K562 (cell line): ENCODE measurements at regions not wholly inside any gene's neighbourhood (a gene's known extent, or its start where the extent isn't known, plus 50 kb on each side); places are given as distances from the start of the nearest gene placed in this dataset.

ENCODE experiments used
- CUX1 ChIP-seq: fragments of 200-800 bp; sonication (Bioruptor generic); IDR thresholded peaks from 2 replicates; pipeline ENCODE4 v1.6.1; 2016; ENCODE audit warnings: missing genetic modification characterization, missing compliant biosample characterization
- MAX ChIP-seq: sonication (generic); formaldehyde crosslinking; IDR thresholded peaks from 2 replicates; pipeline ENCODE4 v1.9.0; 2022; ENCODE audit warnings: mild to moderate bottlenecking, missing genetic modification reagents
- PKNOX1 ChIP-seq: fragments of 450-650 bp; IDR thresholded peaks from 2 replicates; pipeline ENCODE4 v1.6.1; 2016

DNA sequence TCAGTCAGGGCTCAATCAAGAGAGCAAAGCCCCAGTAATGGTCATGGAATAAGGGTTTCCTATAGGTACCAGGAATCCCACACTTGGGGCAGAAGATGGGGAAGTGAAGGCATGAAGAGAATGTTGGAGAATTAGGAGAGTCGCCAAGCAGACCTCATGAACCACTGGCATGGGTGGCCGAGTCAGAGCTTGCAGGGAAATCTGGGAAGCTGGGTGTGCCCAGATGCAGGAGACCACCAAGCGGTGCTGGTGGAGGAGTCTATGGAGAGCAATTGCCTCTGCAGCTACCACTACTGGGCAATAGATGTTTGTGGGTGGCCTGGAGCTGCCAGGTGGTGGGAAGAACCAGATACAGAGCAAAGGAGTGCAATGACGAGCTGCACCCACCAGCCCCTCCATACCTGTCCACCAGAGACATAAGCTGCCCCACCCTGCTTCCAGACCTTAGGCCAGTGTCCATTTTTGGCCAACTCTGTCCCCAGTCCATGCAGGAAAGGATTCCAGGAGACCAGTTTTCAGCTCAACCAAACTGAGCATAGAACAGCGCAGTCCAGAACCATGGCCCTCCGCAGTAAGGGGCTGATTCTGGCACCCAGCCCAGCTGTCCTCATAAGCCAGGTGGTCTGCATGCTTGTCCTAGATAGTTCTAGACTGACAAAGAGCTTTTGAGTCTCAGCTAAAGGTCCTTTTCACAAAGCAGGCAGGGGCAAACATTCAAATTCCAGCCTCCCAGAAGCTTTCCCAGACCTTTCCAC, 323.9 kb downstream of the GADD45G start (continued):
- TF ChIP-seq MAX (CRISPR knock-in tag), result no peak
- no peak for TF ChIP-seq CUX1
- TF ChIP-seq PKNOX1, result no peak
